T-helper 17 cell (primary cell): ENCODE measurements at regions not wholly inside any gene's neighbourhood (a gene's known extent, or its start where the extent isn't known, plus 50 kb on each side); places are given as distances from the start of the nearest gene placed in this dataset.

Experiments
- ATAC-seq: fragments of 150-1000 bp; cut with Tn5 transposase; 2 replicates; pipeline ENCODE4 v1.10.0; 2021; ENCODE audit warnings: mild to moderate bottlenecking, moderate library complexity
- DNase-seq, 3 donors: peaks; one replicate each; pipeline versions ENCODE4 v3.0.0 to v3.0.0-alpha.2; 2020 to 2021
- H3K9me3 ChIP-seq: one replicate; pipeline ENCODE4 v1.7.0; 2013; ENCODE audit warnings: low read length, mild to moderate bottlenecking; ENCODE audit not compliant: control insufficient read depth, poor library complexity, severe bottlenecking
- H3K27ac Mint-ChIP-seq: one replicate; pipeline ENCODE4 v1.8.0; 2022; ENCODE audit warnings: mild to moderate bottlenecking, moderate library complexity, mixed read lengths
- H3K27me3 Mint-ChIP-seq: one replicate; pipeline ENCODE4 v1.8.0; 2022; ENCODE audit warnings: mixed read lengths
- H3K36me3 Mint-ChIP-seq: one replicate; pipeline ENCODE4 v1.8.0; 2022; ENCODE audit warnings: low read depth, mixed read lengths
- H3K4me1 Mint-ChIP-seq: one replicate; pipeline ENCODE4 v1.8.0; 2022; ENCODE audit warnings: mild to moderate bottlenecking, mixed read lengths
- H3K4me3 Mint-ChIP-seq: one replicate; pipeline ENCODE4 v1.8.0; 2022; ENCODE audit warnings: mild to moderate bottlenecking, moderate library complexity, mixed read lengths

DNA sequence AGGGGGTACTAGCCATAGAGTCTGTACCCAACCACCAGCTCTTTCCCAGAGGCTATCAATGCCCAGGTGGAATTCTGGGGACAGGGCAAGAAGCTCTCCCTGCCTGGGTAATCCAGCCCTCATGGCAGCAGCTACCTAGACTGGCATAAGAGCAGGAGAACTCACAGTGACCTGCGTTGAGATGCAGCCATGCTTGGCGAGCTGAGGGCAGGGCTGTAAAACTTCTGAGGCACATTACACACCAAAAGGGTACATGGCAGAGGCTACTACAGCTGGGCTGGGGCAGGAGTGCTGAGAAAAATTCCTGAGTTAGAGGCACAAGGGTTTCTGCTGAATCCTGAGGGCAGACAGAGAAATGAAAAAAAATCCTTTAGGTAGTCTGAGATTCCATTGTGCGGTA is 927.9 kb upstream of the B3GALT2 start:
- DNase-seq (no peak), ATAC-seq (no peak)
- Mint-ChIP-seq H3K27ac (peak overlapping the region; percentile 76), H3K4me3 (no peak overlapping the region), H3K36me3 (no peaks in the 10 kb centered on the region), H3K4me1 (no peaks in the 10 kb centered on the region), H3K27me3 (no peaks in the 10 kb centered on the region)
- H3K9me3 ChIP-seq, result peaks cover 2% of the 10 kb centered on the region

DNA sequence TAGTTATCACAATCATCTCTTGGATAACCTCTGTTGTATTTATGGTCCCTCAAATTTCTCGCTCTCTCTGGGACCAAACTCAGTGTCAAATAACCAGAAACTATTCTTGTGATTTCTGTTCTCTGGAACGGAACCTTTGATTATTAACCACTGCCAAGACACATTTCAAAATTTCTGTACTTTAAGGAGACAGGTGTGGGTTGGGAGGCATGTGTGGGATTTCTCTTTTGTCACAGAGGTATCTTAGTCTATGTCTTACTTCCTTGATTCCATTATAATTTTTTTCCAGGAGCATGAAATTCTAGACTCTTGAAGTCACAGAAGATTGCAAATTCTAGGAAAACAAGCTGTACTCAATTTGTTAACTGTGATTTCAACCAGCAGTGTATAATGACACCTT is 919.0 kb upstream of the B3GALT2 start:
- no peak overlapping the region for H3K27ac Mint-ChIP-seq
- no peak for ATAC-seq

DNA sequence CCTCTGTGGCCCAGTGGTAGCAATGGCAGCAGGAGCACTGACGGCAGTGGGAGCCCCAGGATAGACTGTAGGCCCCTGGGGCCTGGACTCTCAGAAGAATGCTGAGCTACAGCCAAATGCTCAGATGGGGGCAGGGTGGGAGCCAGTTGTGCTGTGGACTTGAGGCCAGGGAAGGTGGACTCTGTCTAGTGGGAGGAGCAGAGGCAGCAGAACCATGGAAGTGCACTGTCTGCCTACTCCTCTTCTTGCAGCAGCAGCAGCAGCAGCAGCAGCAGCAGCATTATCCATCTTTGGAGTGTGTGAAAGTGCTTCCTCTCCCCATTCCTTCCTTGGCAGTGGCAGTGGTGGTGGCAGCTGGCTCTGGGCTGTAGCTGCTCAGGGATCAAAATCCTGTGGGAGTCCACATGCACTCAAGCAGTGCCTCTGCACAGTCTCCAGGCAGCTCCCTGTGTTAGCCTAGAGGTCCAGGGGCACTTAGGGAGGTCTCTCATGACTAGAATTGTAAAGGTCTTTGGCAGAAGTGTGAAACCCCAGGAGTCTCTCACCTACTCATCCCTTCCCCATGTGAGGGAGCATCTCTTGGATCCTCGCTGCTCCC is 917.9 kb upstream of the B3GALT2 start:
- DNase-seq (no peak), ATAC-seq (no peak)
- Mint-ChIP-seq H3K27ac (no peak overlapping the region), H3K36me3 (peaks cover 3% of the 10 kb centered on the region), H3K4me1 (peaks cover 3% of the 10 kb centered on the region), H3K27me3 (no peaks in the 10 kb centered on the region), H3K4me3 (no peak overlapping the region)
- H3K9me3 ChIP-seq, result no peaks in the 10 kb centered on the region

More for the DNA sequence above, 919.0 kb upstream of the B3GALT2 start:
- no peaks in the 10 kb centered on the region for H3K27me3 Mint-ChIP-seq
- H3K9me3 ChIP-seq, result no peaks in the 10 kb centered on the region
- no peak overlapping the region for H3K4me3 Mint-ChIP-seq
- H3K36me3 Mint-ChIP-seq, result peaks cover 3% of the 10 kb centered on the region
- DNase-seq, result no peak
- H3K4me1 Mint-ChIP-seq, result peaks cover 3% of the 10 kb centered on the region

DNA sequence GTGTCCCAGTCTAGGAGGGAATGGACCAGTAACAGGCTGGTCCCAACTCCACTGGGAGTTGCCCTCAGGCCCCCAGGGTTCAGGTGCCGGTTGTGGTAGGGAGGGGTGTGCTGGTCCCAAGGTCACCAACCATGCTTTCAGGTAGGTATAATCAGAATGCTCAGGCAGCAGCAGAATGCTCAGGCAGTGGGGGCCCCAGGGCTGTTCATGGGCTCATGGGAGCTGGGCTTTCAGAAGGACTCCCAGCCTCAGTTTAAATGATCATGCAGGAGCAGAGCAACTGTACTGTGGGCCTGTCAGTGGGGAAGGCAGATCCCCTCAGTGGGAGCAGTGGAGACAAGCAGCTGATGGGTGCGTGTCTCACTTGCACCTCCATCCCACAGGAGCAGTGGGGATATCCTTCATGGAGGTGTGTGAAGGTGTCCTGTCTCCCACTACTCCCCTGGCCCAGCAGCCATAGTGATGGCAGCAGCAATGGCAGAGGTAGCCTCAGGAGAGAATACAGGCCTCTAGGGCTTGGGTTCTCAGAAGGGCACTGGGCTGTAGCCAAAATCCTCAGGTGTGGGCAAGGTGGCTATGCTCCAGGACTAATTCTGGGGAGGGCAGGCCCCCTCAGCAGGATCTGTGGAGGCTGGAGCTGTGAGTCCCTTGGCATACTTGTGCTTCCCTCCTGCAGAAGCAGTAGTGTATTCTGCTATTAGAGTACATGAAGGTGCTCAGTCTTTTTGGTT is 917.3 kb upstream of the B3GALT2 start:
- peaks cover 3% of the 10 kb centered on the region for H3K36me3 Mint-ChIP-seq
- H3K4me1 Mint-ChIP-seq, result peaks cover 3% of the 10 kb centered on the region
- no peaks in the 10 kb centered on the region for H3K9me3 ChIP-seq
- no peak overlapping the region for H3K27ac Mint-ChIP-seq
- no peaks in the 10 kb centered on the region for H3K27me3 Mint-ChIP-seq
- no peak for ATAC-seq
- no peak for DNase-seq
- no peak overlapping the region for H3K4me3 Mint-ChIP-seq

DNA sequence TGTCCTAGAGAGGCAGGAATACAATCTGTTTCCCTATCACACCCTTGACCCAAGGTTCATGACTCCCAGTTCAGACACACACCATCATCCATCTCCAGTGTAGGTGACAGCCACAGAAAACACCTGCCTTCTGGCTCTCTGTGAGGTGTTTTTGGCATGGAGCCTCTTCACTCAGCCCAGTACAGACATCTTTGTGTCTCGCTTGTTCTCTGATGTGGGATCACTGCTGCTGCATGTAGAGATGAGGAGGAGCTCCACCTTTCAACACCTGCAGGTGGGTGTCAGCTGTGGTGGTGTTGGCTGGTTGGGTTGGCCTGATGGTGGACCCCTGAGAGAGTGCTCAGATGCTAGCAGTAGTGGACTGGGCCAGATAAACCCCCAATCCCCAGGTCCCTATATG is 916.7 kb upstream of the B3GALT2 start:
- no peak for DNase-seq
- Mint-ChIP-seq H3K27ac (no peak overlapping the region), H3K4me3 (no peak overlapping the region), H3K27me3 (no peaks in the 10 kb centered on the region), H3K4me1 (peaks cover 3% of the 10 kb centered on the region), H3K36me3 (peaks cover 3% of the 10 kb centered on the region)
- ATAC-seq, result no peak
- H3K9me3 ChIP-seq, result no peaks in the 10 kb centered on the region

DNA sequence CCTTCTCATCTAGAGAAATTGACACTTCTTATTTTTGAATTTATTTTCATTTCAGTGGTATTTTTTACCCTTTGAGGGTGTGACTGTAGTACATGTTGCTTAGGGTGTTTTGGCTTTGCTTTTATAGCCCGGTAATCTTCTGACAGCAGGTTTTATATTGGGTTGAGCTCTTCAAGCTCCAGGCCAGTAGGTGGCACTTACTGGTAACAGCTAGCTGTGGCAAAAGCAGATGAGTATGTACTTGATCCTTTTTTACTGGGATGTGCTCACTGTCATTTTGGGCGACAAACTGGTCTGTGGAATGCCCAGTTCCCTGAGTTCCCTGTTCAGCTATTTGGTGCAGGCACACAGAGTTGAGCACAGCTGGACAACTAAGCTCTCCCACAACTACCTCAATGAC is 916.2 kb upstream of the B3GALT2 start:
- no peak for DNase-seq
- Mint-ChIP-seq H3K36me3 (peaks cover 3% of the 10 kb centered on the region), H3K4me1 (peaks cover 3% of the 10 kb centered on the region), H3K4me3 (no peak overlapping the region), H3K27me3 (no peaks in the 10 kb centered on the region), H3K27ac (no peak overlapping the region)
- no peaks in the 10 kb centered on the region for H3K9me3 ChIP-seq
- ATAC-seq, result no peak

DNA sequence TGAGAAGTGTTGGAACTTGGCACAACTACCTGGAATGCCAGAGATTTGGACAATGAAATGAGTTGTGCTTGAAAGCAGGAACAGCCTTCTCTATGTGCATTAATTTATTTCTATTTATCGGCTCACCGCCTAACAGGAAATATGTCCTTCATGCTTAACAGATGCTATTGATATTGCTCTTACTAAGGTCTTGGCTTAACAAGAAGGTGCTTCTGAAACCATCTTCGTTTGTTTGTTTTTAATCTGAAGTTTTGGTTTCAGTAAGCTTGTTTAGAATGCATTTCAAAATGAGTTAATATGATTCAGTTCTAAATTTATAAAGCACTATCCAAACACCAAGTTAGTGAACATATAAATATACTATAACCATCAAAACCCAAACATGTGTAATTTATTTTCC is 898.3 kb upstream of the B3GALT2 start:
- H3K27ac Mint-ChIP-seq, result no peak overlapping the region
- H3K4me1 Mint-ChIP-seq, result peaks cover 6% of the 10 kb centered on the region
- ATAC-seq (no peak), DNase-seq (no peak)
- H3K9me3 ChIP-seq, result no peaks in the 10 kb centered on the region
- no peak overlapping the region for H3K4me3 Mint-ChIP-seq
- H3K36me3 Mint-ChIP-seq, result peaks cover 2% of the 10 kb centered on the region
- H3K27me3 Mint-ChIP-seq, result no peaks in the 10 kb centered on the region

DNA sequence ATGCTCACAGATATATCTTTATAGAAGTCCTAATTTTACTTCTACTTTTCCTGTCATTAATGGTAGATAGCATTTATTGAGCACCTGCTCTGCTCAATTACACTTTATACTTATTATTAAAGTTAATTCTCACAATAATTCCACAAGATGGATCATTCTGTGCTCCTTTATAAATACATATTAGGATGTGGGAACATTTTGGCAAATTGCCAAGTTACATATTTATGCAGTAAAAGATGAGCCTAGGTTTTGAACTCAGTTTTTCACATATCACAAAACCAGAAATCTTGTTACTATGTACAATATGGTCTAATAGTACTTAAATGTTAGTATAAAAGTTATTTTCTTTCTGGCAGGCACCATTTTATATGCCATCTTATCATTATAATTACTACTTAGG is 895.0 kb upstream of the B3GALT2 start:
- peaks cover 3% of the 10 kb centered on the region for H3K4me1 Mint-ChIP-seq
- no peak overlapping the region for H3K27ac Mint-ChIP-seq
- H3K27me3 Mint-ChIP-seq, result no peaks in the 10 kb centered on the region
- DNase-seq (no peak), ATAC-seq (no peak)
- no peak overlapping the region for H3K4me3 Mint-ChIP-seq
- H3K9me3 ChIP-seq, result no peaks in the 10 kb centered on the region
- no peaks in the 10 kb centered on the region for H3K36me3 Mint-ChIP-seq

DNA sequence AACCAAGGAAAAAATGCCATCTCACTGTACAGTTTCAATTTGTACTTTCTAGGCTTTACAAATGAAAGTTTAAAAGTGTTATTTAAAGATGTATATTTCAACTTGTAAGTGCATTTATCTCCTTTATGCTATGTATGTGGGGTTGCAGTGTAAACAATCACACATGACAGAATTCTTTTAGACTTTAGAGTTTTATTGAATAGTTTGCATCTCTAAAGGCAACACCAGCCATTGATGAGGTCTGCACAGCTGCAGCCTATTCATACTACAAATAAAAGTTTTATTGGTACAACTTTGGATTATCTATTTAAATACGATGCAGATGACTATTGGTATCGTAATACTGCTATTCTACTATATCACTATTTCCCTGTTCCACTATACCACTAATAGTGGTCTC is 894.4 kb upstream of the B3GALT2 start:
- no peaks in the 10 kb centered on the region for H3K9me3 ChIP-seq
- Mint-ChIP-seq H3K36me3 (no peaks in the 10 kb centered on the region), H3K4me3 (no peak overlapping the region), H3K27ac (no peak overlapping the region), H3K27me3 (no peaks in the 10 kb centered on the region), H3K4me1 (peaks cover 3% of the 10 kb centered on the region)
- no peak for ATAC-seq
- no peak for DNase-seq

DNA sequence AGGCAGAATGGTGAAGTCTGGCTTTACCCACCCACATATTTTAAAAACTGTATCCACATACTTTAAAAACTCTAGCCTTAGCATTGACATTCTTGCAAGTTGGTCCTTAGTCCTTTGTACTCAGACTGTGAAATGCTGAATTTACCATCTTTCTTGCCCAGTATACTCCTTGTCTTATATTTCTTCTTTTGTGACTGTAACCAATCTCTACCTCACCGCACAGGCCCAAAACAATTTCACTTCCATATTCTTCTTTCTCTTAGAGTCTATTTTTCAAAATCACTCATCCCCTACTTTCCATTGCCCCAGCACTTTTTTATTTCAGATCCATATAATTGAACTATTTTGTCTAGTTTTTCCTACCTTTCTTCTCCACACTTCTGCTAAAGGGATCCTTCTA is 892.4 kb upstream of the B3GALT2 start:
- no peaks in the 10 kb centered on the region for H3K9me3 ChIP-seq
- no peaks in the 10 kb centered on the region for H3K36me3 Mint-ChIP-seq
- no peaks in the 10 kb centered on the region for H3K27me3 Mint-ChIP-seq
- DNase-seq, result no peak
- H3K27ac Mint-ChIP-seq, result no peak overlapping the region
- no peak for ATAC-seq
- no peak overlapping the region for H3K4me3 Mint-ChIP-seq
- H3K4me1 Mint-ChIP-seq, result no peaks in the 10 kb centered on the region

DNA sequence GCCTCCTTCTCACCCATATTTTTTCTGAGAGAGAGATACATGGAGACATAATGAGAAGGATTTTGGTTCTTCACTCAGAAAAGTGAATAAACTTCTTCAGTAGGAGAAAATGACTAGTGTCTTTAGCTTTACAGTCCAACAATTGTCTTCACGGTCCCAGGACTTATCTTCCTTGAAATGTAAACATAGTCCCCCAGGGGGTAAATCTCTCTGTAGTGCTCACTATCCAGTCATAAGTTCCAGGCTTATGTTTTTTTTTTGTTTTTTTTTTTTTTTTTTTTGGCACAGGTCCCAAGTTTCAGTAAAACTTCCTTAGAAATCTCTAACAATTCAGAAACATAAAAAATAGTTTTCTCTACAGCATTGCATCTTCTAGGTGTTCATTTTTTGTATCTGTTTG is 890.2 kb upstream of the B3GALT2 start:
- no peaks in the 10 kb centered on the region for H3K36me3 Mint-ChIP-seq
- no peak for ATAC-seq
- H3K27me3 Mint-ChIP-seq, result no peaks in the 10 kb centered on the region
- H3K4me3 Mint-ChIP-seq, result no peak overlapping the region
- no peaks in the 10 kb centered on the region for H3K4me1 Mint-ChIP-seq
- H3K9me3 ChIP-seq, result no peaks in the 10 kb centered on the region
- DNase-seq, result no peak
- H3K27ac Mint-ChIP-seq, result no peak overlapping the region

DNA sequence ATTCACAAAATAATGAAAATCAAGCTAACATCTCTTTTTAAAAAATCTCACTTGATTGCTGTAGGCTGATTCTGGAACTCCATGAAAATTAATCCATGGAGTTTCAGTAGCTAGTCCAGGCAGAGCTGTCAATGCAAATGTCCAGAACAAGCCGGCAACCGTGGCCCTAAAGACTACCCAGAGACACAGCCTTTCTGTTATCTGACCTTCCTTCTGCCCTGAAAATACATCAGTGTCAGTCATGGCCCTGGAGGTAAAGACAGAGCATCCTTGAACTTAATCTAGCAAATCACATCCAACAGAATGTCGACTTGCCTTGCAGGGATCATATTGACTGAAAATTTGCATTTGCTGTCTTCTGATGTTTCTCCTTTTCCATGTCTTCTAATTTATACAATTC is 887.4 kb upstream of the B3GALT2 start:
- no peak overlapping the region for H3K27ac Mint-ChIP-seq
- no peak overlapping the region for H3K4me3 Mint-ChIP-seq
- no peak for DNase-seq
- no peaks in the 10 kb centered on the region for H3K4me1 Mint-ChIP-seq
- no peaks in the 10 kb centered on the region for H3K9me3 ChIP-seq
- no peak for ATAC-seq
- no peaks in the 10 kb centered on the region for H3K27me3 Mint-ChIP-seq
- H3K36me3 Mint-ChIP-seq, result no peaks in the 10 kb centered on the region

DNA sequence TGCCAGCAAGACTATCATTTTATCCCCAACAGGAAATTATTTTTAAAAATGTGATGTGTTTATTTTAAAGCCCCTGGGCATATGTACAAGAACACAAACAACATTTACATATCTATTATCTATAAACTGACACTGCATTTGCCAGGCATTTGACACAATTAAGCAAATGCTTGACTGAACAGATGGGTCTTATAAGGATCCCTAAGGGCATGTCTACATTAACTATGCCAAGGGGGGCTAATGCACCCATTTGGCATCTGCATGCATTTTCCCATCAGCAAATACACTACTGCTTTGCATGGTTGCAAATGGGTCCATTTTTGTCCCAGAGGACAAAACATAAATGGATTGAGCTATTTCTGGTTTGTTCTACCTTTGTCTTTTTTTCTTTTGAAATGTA is 884.8 kb upstream of the B3GALT2 start:
- H3K27ac Mint-ChIP-seq, result no peak overlapping the region
- H3K36me3 Mint-ChIP-seq, result no peaks in the 10 kb centered on the region
- no peaks in the 10 kb centered on the region for H3K9me3 ChIP-seq
- H3K4me1 Mint-ChIP-seq, result no peaks in the 10 kb centered on the region
- no peak for ATAC-seq
- no peak overlapping the region for H3K4me3 Mint-ChIP-seq
- DNase-seq, result no peak
- H3K27me3 Mint-ChIP-seq, result no peaks in the 10 kb centered on the region

DNA sequence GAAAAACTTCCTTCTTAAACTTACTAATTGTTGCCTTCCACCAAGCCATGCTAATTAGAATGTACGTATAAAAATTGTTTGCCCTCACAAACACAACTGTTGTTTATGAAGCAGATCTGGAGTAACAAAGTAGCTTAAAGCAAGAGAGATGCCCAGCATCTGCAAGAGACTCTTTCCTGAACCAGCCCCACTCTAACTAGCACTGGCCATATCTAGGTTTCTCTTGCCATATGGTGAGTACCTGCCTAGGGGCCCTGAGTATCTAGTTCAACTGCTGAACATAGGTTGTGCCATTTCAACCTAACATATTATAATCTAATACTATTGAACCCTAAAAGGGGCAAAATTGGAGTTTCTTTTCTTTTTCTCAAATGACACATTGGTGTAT is 883.4 kb upstream of the B3GALT2 start:
- H3K4me3 Mint-ChIP-seq, result no peak overlapping the region
- H3K36me3 Mint-ChIP-seq, result no peaks in the 10 kb centered on the region
- no peaks in the 10 kb centered on the region for H3K9me3 ChIP-seq
- ATAC-seq, result no peak
- no peaks in the 10 kb centered on the region for H3K4me1 Mint-ChIP-seq
- no peak for DNase-seq
- no peaks in the 10 kb centered on the region for H3K27me3 Mint-ChIP-seq
- no peak overlapping the region for H3K27ac Mint-ChIP-seq
